ENCODE measurements at regions not wholly inside any gene's neighbourhood (a gene's known extent, or its start where the extent isn't known, plus 50 kb on each side); places are given as distances from the start of the nearest gene placed in this dataset.

DNA sequence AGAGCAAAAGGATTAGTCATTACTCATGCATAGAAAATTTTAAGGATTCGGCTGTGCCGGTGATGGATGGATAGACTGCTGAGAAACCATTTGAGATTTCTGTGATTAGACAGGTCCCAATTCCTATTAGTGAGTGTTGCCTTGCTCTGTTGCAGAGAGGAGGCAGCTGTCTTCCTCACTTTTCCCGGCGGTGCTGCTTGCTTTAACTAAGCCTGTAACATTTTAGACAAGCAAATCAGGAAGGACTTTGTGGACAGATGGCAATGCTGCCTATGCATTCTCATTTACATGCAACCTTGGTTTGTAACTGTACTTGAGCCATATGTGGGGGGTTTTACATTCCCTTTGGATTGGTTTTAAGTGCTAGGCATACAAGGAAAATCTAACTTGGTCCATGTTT, 1176.3 kb downstream of the CDH18 start:
- DNase-seq = no peak

DNA sequence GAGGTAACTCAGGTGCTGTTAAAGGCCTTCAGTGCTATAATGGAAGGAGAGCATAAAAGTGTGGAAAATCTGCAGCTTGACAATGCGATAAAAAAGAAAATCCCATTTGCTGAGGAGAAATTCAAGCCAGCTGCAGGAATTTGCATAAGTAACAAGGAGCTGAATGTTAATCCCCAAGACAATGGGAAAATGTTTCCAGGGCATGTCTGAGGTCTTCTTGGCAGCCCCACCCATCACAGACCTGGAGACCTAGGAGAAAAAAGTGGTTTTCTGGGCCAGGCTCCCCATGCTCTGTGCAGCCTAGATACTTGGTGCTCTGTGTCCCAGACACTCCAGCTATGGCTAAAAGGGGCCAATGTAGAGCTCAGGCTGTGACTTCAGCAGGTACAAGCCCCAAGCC, 1159.6 kb downstream of the CDH18 start:
- DNase-seq = no peak

DNA sequence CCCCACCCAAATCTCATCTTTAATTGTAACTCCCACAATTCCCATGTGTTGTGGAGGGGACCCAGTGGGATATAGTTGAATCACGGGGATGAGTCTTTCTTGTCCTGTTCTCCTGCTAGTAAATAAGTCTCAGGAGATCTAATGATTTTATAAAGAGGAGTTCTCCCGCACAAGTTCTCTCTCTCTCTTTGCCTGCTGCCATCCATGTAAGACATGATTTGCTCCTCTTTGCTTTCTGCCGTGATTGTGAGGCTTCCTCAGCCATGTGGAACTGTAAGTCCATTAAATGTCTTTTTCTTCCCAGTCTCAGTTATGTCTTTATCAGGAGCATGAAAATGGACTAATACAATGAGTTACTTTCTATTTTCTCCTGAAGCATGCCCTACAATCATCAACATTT, 1158.5 kb downstream of the CDH18 start:
- DNase-seq = no peak

DNA sequence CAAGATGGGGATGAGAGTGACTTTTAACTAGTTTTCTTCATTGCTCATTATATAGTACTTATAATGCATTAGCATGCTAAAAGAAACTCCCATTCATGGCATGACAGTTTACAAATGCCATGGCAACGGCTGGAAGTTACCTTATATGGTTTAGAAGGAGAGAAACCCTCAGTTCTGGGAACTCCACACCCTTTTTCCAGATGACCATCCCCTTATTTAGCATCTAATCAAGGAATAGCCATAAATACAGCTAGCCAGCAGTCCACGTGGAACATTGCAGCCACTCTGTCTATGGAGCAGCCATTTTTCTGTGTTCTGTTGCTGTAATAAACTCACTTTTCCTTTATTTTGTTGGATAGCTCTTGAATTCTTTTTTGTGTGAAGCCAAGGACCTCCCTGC, 1137.8 kb downstream of the CDH18 start:
- no peak for DNase-seq

DNA sequence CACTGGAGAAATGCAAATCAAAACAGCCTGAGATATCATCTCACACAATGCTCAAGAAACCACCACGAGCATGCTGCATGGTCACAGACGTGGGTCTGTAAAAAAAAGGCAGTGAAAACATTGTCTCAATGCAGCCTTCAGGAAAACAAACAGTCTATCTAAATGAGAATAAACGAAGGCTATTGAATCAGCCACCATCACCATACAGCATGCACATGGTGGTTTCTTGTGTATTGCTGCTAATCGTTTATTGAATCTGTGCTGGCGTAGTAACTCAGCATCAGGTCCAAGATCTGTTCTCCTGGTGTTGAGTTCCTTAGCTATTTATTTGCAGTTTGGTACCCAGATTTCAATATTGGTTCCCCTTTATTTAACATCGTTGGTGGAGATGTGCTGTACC, 1115.0 kb downstream of the CDH18 start:
- DNase-seq = no peak

DNA sequence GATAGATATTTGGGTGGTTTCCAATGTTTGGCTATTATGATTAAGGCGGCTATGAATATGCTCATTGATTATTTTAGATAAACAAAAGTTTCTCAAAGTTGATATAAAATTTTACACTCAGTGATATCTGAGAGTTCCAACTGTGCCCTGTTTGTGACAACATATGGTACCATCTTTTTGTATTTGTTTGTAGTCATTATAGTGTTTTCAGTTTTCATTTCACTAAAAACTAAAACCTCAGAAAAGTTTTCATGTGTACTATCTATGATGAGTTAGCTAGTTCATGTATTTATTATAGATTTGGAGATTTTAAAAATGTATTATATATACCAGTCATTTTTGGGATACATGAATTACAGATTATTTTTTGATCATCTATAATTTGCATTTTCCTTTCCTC, 1111.4 kb downstream of the CDH18 start:
- no peak for DNase-seq

DNA sequence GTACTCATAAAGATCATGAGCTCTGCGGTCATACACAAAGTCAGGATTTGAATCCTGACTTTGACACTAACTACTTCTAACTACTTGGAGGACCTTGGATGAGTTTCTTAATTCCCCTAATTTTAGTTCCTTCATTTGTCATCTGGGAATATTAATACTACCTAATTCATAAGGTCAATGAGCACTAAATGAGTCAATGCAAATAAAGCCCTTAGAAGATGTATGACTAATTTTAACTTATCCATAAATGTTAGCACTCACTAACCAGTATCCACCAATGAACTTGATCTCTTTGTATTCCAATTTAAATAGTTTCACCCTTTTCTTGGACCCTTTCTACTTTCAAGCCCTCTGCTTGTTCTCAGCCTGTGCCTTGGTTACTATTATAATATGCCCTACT, 1106.4 kb downstream of the CDH18 start:
- no peak for DNase-seq

DNA sequence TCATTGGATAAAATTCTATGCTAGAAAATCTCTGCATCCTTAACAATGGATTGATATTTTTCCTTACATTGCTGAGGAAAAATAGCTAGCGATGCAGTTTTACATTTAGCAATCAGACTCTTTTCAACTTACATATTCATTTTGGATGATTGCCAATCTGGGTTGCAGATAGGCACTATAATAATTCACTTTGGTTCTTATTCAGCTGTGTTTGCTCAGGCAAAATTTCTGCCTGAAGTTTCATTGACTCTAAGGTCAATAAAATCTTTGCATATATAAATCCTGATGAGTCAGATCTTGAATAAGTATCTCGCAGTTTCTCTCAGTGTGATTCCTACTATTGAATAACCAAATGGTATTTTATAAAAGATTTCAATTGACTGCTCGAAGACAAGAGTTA, 1105.8 kb downstream of the CDH18 start:
- no peak for DNase-seq

DNA sequence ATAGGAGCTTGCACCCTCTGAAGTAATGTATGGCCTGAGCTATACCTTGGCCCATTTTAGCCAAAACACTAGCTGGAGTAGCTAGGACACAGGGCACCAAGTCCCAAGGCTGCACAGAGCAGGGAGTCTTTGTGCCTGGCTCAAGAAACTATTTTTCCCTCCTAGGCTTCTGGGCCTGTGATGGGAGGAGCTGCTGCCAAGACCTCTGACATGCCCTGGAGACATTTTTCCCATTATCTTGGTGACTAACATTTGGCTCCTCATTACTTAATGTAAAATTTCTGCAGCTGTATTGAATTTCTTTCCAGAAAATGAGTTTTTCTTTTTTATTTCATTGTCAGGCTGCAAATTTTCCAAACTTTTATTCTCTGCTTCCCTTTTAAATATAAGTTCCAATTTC, 1099.2 kb downstream of the CDH18 start:
- no peak for DNase-seq

DNA sequence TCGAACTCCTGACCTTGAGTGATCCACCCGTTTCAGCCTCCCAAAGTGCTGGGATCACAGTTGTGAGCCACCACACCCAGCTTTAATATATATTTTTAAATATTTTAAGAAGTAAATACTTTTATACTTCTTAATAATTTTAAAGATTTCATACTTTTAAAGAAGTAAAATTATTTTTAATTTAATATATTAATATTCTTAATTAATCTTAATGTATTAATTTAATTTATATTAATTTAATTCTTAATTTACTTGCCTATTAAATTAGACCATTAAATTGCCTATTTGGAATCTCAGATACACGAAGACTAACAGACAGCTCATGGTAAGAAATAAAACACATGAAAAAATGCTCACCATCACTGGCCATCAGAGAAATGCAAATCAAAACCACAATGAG, 1087.4 kb downstream of the CDH18 start:
- DNase-seq = no peak

DNA sequence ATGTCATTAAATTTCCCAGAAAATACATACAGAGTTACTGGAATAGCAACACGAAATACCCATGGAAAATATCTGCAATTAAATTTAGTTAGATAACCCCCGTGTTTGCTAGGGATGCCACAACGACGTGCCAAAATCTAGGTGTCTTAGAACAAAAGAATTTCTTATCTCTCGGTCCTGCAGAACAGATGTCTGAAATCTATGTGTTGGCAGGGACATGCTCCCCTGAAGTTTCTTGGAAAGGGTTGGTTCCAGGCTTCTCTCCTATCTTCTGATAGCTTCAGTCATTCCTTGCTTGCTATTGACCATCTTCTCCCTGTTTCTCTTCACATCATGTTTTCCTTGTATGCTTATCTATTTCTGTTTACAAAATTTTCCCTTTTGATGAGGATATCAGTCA, 1067.0 kb downstream of the CDH18 start:
- DNase-seq = no peak

DNA sequence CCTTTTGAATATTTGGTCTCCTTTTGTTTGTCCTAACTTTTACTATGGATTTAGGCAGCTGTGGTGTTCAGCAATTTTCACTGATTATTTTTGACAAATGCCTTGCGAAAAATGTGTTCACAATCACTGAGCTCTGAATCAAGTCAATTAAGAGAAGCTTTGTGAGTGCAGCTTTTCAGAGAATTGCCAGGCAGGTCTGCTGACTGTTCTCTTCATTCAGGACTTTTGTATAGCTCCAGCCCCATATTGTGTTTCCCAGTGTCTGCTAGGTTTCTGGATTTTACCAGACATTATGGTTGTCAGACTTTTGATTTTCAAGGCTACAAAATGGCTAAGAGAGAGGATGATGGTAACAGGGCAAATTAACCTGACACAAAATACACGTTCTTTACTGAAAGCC, 1055.9 kb downstream of the CDH18 start:
- no peak for DNase-seq

DNA sequence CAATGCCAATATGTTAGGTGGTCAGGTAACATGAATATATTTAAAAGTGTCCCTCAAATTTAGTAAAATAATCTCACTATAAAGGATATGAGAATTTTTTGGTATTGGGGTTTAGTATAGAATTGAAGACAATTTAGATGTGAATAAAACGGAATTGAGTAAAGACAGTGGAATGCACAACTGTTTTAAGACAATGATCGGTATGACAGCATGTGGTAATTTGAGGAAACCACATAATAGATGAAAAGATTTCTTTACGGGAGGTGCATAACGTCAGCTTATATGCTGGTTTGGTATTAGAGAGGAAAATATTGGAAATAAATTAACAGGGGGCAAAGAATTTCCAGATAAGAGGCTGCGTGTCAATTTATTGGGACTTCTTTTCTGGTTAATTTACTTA, 1043.2 kb downstream of the CDH18 start:
- DNase-seq = no peak

DNA sequence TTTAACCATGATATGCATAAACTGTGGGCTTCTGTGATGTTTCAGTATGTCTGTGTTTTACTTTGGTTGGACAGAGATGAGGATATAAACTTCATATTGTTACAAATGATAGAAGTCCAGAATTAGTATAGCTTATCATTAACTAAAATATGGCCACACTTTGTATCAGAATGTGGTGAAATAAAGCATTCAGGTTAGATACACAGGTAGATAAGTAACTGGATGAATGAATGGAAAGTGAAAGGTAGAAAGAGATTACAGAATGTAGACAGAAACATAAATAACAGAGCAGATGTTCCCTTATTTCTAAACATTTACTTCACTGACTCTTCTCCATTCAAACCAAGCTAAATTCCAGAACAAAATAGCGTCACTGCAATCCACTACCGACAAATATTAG, 1033.8 kb downstream of the CDH18 start:
- DNase-seq = no peak

DNA sequence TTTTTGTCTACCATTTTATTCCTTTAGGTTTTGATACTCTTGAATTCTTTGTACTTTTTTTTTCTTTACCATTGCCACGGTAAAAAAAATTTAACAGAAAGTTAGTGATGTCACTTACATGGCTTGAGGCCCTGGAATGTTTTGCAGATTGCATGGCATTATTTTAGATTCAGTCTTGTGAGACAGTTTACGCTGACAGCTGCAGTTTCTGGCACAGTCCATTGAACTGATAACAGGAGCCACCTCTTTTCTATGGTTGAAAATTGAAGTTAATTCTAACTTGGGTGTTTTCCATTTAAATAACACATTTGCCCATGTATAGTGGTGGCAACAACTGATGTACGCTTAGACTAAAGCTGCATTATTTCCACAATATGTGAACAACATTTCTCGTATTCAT, 1028.5 kb downstream of the CDH18 start:
- no peak for DNase-seq

DNA sequence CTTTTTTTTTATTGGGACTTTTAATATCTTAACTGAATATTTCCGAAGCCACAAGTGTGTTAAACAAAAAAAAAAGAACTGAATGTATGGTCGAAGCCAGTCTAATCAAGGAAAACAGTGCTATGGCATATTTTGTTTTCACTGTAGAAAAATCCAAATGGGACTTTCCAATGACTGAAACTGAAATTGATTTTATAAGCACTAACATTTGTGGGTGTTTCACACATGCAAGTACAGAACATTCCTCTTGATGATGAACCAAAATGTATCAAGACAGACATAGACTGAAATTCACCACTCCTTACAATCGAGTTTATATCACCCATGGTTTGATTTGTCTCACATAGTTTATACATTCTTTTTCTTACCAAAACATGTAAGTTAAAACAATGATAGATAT, 1026.8 kb downstream of the CDH18 start:
- DNase-seq = no peak

DNA sequence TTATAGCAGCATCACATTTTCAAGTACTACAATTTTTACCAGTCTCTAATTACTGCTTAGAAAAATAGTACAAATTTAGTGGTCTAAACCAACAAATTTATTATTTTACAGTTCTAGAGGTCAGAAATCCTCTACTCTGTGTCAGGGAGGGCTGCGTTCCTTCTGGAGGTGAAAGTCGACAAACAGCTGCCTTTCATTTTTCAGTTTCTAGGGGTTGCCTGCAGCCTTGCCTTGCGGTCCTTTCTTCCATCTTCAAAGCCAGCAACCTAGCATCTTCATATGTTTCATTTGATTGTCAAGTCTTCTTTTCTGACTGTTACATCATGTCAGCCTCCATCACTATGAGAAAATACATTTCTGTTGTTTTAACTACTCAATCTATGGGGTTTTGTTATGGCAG, 1022.1 kb downstream of the CDH18 start:
- no peak for DNase-seq

DNA sequence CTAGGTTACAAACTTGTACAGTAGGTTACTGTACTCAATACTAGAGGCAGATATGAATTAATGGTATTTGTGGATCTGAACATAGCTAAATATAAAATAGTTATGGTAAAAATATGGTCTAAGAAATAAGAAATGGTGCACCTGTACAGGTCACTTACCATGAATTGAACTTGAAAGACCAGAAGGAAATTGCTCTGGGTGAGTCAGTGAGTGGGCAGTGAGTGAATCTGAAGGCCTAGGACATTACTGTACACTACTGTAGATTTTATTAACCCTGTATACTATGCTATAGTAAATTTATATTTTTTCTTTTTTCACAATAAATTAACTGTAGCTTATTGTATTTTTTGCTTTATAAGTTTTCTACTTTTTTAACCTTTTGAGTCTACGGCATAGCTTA, 1020.4 kb downstream of the CDH18 start:
- no peak for DNase-seq

DNA sequence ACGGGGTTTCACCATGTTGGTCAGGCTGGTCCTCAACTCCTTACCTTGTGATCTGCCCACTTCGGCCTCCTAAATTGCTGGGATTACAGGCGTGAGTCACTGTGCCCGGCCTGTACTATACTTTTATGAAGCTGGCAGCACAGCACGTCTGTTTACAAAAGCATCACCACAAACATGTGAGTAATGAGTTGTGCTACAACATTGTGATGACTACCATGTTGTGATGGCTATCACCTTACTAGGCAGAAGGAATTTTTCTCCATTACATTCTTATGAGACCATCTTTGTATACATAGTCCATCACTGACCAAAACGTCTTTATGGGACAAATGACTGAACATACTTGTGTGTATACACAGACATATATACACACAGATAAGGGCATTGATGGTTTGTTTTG, 1019.0 kb downstream of the CDH18 start:
- DNase-seq = no peak

DNA sequence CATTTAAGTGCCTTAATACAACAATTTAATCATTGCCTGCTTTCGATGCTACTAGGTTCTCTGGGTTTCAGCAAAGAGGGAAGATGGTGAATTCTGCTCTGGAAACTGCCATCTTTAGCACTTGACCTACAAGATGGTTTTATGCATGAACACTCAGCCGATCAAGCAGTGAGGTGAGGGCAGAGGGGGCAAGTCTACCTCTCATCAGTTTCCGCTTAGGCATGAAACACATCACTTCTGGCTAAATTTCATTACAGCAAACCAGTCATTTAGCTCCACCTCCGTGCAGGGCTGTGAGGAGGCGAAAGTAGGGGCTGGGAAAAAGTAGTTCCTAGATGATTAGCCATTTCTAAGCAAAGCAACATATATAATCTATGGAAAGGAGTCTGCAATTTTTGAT, 1018.0 kb downstream of the CDH18 start:
- DNase-seq = no peak

DNA sequence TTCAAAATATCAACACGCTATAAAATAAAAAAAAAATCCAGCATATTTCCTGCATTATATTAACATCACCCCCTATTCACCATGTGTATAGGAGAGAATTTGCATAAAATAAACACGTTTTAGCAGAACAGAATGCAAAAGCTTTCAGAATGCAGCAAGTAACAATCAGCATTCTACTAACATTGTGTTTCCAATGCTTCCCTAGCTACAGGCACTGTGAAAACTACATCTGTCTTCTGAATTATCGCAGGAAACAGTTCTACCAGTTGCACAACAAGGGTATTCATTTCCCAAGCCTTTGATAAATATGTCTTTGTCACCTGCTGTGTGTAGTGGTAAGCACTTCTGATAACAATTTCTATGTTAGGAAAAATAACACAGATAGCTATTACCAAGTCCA, 1015.8 kb downstream of the CDH18 start:
- no peak for DNase-seq

DNA sequence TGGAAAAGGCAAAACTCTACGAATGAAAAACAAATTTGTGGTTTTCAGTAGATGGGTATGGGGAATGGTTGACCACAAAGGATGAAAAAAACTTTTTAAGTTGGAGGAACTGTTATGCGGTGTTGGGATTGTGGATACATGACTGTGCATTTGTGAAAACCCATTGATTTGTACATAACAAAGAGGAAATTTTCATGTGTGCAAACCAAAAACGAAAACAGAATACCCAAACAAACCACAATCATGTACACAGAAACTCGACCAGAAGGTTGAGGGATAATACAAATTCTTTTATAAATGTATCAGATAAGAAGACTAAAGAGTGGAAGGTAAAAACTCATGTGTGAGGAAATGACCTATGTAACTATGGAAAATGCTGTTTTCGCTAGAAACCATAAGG, 1012.4 kb downstream of the CDH18 start:
- no peak for DNase-seq

DNA sequence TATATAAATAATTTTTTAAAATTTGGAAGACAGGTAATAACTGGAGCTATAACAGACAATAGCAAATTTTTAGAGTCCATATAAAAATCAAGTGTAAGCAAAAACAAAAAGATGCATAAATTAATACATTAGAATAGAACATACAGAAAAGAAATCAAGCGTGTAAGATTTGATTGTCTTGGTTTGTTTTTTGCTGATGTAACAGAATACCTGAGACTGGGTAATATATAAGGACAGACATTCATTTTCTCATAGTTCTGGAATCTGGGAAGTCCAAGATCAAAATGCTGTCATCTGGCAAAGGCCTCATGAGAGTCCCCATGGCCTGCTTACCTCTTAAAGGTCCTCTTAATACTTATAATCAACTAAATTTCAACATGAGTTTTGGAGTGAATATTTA, 1010.1 kb downstream of the CDH18 start:
- DNase-seq = no peak

DNA sequence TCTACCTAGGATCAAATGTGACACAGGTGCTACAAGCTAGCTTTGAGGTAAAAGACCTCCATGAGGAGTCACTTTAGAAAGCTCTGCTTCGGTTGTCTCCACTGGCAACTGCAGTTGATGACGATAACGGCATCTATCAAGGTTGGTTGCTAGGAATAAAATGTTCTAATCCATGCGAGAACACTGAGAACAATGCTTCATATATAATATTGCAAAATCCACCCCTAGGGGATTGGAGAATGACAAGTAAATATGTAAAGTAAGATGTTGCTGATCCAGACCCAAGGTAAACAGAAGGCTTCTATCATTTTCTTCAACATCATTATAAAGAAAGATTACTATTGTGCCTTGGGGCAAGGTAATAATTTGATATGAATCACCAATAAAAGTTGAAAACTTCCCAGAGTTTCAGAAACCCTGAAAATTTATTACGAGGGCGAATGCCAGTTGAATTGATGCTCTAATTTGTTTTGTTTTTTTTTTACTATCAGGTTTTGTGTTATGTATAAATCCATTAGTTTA, 1003.4 kb downstream of the CDH18 start:
- DNase-seq = no peak

DNA sequence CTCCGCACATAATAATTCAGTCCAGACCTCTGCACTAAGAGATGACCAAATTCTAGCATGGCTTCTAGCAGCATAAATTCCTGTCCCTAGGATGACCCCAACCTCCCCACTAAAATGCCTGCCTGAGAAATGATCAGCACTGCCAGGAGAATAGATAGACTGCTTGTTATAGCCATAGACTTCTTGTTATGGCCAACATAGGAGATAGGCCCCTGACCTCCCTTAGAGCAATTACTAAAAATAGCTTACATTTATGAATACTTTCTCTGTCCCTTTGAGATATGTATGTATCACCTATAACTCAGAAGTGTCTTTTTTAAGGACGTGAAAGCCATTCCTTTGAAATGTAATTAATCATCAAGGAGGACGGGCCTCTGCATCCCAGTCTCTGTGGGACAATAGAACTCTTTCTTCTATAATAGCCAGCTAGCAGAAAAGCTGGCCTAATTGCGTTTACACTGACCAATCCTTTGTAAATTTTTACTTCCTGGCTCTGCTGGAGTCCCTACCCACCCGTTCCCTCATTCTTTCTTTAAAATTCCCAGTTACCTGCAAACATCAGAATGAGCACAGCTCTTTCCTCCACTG, 1002.7 kb downstream of the CDH18 start:
- DNase-seq = no peak

DNA sequence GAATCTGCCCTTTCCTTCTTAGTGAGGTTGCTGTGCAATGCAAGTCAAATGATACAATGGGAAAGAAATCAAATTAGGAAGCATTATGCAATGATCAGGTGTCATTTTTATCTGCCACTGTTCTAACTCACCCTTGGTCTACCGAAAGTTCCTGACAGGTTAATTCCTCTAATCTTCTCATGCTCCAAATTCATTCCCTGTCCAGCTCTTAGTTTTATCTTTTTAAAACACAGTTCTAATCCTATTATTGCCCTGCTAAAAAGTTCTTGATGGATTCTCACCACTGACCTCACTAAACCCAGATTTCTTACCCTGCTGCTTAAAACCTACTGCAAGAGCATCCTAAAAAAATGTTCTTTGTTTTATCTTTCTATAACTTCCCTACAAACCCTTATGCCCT, 1000.9 kb downstream of the CDH18 start:
- DNase-seq = no peak

Measured in SW 1271 (cell line).